Keratinocyte (primary cell): ENCODE measurements at regions not wholly inside any gene's neighbourhood (a gene's known extent, or its start where the extent isn't known, plus 50 kb on each side); places are given as distances from the start of the nearest gene placed in this dataset.

Experiments used
- DNase-seq: peaks from one replicate; pipeline ENCODE4 v3.0.0-alpha.2; 2011; ENCODE audit warnings: low read depth, missing footprints, low spot score
- FAIRE-seq: peaks from 2 replicates; lab custom pipeline; 2011; peaks lifted over from hg19 to GRCh38; lab: Jason Lieb, UNC
- H2AFZ ChIP-seq: 2 replicates; pipeline ENCODE4 v1.6.0; 2012; ENCODE audit warnings: low read length, control low read depth, inconsistent platforms; ENCODE audit not compliant: control insufficient read depth
- H3K27ac ChIP-seq: 2 replicates; pipeline ENCODE4 v1.5.1; 2011; ENCODE audit warnings: low read length; ENCODE audit not compliant: control insufficient read depth, insufficient read depth
- H3K27me3 ChIP-seq: 3 replicates; pipeline ENCODE4 v1.6.0; 2011; ENCODE audit warnings: low read length; ENCODE audit not compliant: control insufficient read depth, insufficient read depth; ENCODE audit errors: extremely low read depth
- H3K36me3 ChIP-seq, 2 experiments: 2 replicates in 1 of 2; 3 replicates in 1 of 2; pipeline ENCODE4 v1.5.1; 2011; ENCODE audit warnings: low read length in 2 of 2, mild to moderate bottlenecking in 1 of 2; ENCODE audit not compliant: control insufficient read depth in 2 of 2, insufficient read depth in 2 of 2; ENCODE audit errors: extremely low read depth in 1 of 2
- H3K4me1 ChIP-seq: 3 replicates; pipeline ENCODE4 v1.5.1; 2011; ENCODE audit warnings: low read length; ENCODE audit not compliant: control insufficient read depth, insufficient read depth; ENCODE audit errors: extremely low read depth
- H3K4me2 ChIP-seq: 3 replicates; pipeline ENCODE4 v1.6.0; 2011; ENCODE audit warnings: low read depth, low read length; ENCODE audit not compliant: control insufficient read depth, insufficient read depth; ENCODE audit errors: extremely low read depth
- H3K4me3 ChIP-seq, 3 experiments: fragments of 200-600 bp in 1 of 3; sonication (generic) in 1 of 3; 2 replicates in 2 of 3; 3 replicates in 1 of 3; pipeline ENCODE4 v1.5.1; 2011 to 2016; ENCODE audit warnings: low read length in 3 of 3, mild to moderate bottlenecking in 3 of 3, control low read depth in 2 of 3, inconsistent platforms in 1 of 3, low read depth in 1 of 3, mixed read lengths in 1 of 3, mixed run types in 1 of 3, moderate library complexity in 1 of 3; ENCODE audit not compliant: control insufficient read depth in 2 of 3, insufficient read depth in 2 of 3; ENCODE audit errors: extremely low read depth in 1 of 3
- H3K79me2 ChIP-seq: 2 replicates; pipeline ENCODE4 v1.6.0; 2012; ENCODE audit warnings: low read length; ENCODE audit not compliant: control insufficient read depth, insufficient read depth
- H3K9ac ChIP-seq: 3 replicates; pipeline ENCODE4 v1.6.0; 2011; ENCODE audit warnings: low read length; ENCODE audit not compliant: control insufficient read depth, insufficient read depth; ENCODE audit errors: extremely low read depth
- H3K9me1 ChIP-seq: 3 replicates; pipeline ENCODE4 v1.6.0; 2011; ENCODE audit warnings: low read length; ENCODE audit not compliant: control insufficient read depth, insufficient read depth; ENCODE audit errors: extremely low read depth
- H3K9me3 ChIP-seq: 2 replicates; pipeline ENCODE4 v1.5.1; 2012; ENCODE audit warnings: low read depth, low read length; ENCODE audit not compliant: control insufficient read depth
- H4K20me1 ChIP-seq: 3 replicates; pipeline ENCODE4 v1.6.0; 2011; ENCODE audit warnings: low read length; ENCODE audit not compliant: control insufficient read depth, insufficient read depth; ENCODE audit errors: extremely low read depth
- EZH2 ChIP-seq: IDR thresholded peaks from one replicate; pipeline ENCODE4 v1.6.1; 2012; ENCODE audit warnings: inconsistent platforms, mild to moderate bottlenecking, low read length, moderate library complexity
- dilution Hi-C: fragments of 300-500 bp; cut with MboI; formaldehyde crosslinking; loops from one replicate; pipeline ENCODE4 v1.7.0; 2020; ENCODE audit warnings: low sequenced_read_pairs; ENCODE audit not compliant: extremely low pct_ligation_motif_present
- TF ChIP-seq, protein P1 (sequence below), 3 experiments: IDR thresholded peaks in 1 of 3; conservative IDR thresholded peaks in 1 of 3; optimal IDR thresholded peaks in 1 of 3; 2 replicates in 2 of 3; 3 replicates in 1 of 3; pipeline versions ENCODE3 to v1.5.1; 2011; ENCODE audit warnings: low read length in 3 of 3, mild to moderate bottlenecking in 3 of 3, moderate library complexity in 2 of 3, control low read depth in 1 of 3, inconsistent platforms in 1 of 3; ENCODE audit not compliant: insufficient read depth in 2 of 3; ENCODE audit errors: extremely low read depth in 1 of 3

DNA sequence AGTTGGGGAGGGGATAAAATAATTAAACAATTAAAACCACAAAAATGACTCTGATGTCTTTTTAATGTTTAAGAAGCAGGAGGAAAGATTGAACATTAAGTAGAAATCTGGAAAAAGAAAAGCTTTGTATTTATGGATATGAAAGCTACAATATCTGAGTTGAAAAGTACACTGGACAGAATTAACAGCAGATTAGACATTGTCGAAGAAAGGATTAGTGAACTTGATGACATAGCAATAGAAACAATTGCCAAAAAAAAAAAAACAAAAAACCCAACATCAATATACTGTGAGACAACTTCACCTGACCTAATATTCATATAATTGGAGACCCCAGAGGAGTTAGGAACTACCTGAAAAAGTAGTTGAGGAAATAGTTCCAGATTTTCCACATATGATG, 289.5 kb upstream of the RGS6 start:
- H3K9me1 ChIP-seq = no peaks in the 10 kb centered on the region
- FAIRE-seq = no peak
- dilution Hi-C loops = no loop called here

DNA sequence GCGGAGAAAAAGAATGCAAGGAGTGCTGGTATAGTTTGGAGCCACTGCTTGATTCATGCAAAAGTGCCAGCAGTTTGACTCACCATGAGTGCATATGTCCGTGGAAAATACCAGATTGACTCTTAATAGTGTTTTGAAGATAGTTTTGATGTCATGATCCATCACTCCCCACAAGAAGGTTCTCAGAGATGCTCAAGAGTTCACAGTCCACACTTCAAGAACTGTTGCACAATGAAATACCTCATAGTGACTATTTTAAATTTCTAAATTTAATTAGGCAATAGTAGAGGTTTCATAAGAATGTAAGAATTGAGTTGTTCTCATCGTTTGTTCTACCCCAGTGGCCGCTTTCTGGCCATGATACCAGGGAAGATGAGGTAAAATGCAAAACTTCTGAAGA, 286.6 kb upstream of the RGS6 start:
- H3K27ac ChIP-seq = no peak overlapping the region
- H3K79me2 ChIP-seq = no peaks in the 10 kb centered on the region
- H3K27me3 ChIP-seq = no peaks in the 10 kb centered on the region
- no peaks in the 10 kb centered on the region for H3K9me3 ChIP-seq
- H3K36me3 ChIP-seq = peaks cover 0 to 2% of the 10 kb centered on the region in 2 experiments
- no peaks in the 10 kb centered on the region for H4K20me1 ChIP-seq
- no peak for DNase-seq
- TF ChIP-seq EZH2 = no peak
- TF ChIP-seq, protein P1, sequence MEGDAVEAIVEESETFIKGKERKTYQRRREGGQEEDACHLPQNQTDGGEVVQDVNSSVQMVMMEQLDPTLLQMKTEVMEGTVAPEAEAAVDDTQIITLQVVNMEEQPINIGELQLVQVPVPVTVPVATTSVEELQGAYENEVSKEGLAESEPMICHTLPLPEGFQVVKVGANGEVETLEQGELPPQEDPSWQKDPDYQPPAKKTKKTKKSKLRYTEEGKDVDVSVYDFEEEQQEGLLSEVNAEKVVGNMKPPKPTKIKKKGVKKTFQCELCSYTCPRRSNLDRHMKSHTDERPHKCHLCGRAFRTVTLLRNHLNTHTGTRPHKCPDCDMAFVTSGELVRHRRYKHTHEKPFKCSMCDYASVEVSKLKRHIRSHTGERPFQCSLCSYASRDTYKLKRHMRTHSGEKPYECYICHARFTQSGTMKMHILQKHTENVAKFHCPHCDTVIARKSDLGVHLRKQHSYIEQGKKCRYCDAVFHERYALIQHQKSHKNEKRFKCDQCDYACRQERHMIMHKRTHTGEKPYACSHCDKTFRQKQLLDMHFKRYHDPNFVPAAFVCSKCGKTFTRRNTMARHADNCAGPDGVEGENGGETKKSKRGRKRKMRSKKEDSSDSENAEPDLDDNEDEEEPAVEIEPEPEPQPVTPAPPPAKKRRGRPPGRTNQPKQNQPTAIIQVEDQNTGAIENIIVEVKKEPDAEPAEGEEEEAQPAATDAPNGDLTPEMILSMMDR (optimal IDR thresholded peaks at IDR 0.05 in 1 of 3, IDR thresholded peaks at IDR 0.05 in 1 of 3, conservative IDR thresholded peaks at IDR 0.05 in 1 of 3; ENCODE audit: extremely low read depth in 1 of 3, insufficient read depth in 2 of 3, low read length in 3 of 3) = no peak
- no peak for FAIRE-seq
- H3K4me2 ChIP-seq = no peak overlapping the region
- dilution Hi-C loops = no loop called here
- H3K4me1 ChIP-seq = peaks cover 6% of the 10 kb centered on the region
- H3K9me1 ChIP-seq = no peaks in the 10 kb centered on the region
- H2AFZ ChIP-seq = no peak overlapping the region
- no peak overlapping the region for H3K4me3 ChIP-seq
- no peak overlapping the region for H3K9ac ChIP-seq

More for the DNA sequence above, 289.5 kb upstream of the RGS6 start:
- Histone ChIP-seq H3K4me3 (no peak overlapping the region), H3K27ac (no peak overlapping the region), H3K4me1 (peaks cover 10% of the 10 kb centered on the region), H3K9me3 (no peaks in the 10 kb centered on the region), H3K79me2 (no peaks in the 10 kb centered on the region), H3K27me3 (no peaks in the 10 kb centered on the region), H3K9ac (no peak overlapping the region), H3K4me2 (no peak overlapping the region), H2AFZ (no peak overlapping the region), H3K36me3 (no peaks in the 10 kb centered on the region), H4K20me1 (no peaks in the 10 kb centered on the region)
- TF ChIP-seq, protein P1 (optimal IDR thresholded peaks at IDR 0.05 in 1 of 3, IDR thresholded peaks at IDR 0.05 in 1 of 3, conservative IDR thresholded peaks at IDR 0.05 in 1 of 3; ENCODE audit: extremely low read depth in 1 of 3, insufficient read depth in 2 of 3, low read length in 3 of 3) = no peak
- TF ChIP-seq EZH2 = no peak
- DNase-seq = no peak
